ENCODE measurements at regions not wholly inside any gene's neighbourhood (a gene's known extent, or its start where the extent isn't known, plus 50 kb on each side); places are given as distances from the start of the nearest gene placed in this dataset.
"Not testable (repeated sequence)": the region's sequence is repeated elsewhere in the genome, so short reads cannot be mapped to it uniquely, and the experiment has no call there.

- H3K9me3 Mint-ChIP-seq, result peaks cover 5% of the 10 kb centered on the region
- H3K4me1 Mint-ChIP-seq, result no peaks in the 10 kb centered on the region
- H3K27me3 Mint-ChIP-seq (ENCODE audit: low read depth), result no peaks in the 10 kb centered on the region
- no peak for DNase-seq (ENCODE audit: low read depth, low spot score)
- H3K27ac Mint-ChIP-seq (ENCODE audit: unreplicated experiment), result no peak overlapping the region
- H3K36me3 Mint-ChIP-seq (ENCODE audit: low read depth), result no peaks in the 10 kb centered on the region
- no peak for TF ChIP-seq CTCF (conservative IDR thresholded peaks at IDR 0.05)
- H3K4me3 Mint-ChIP-seq, result no peak overlapping the region
These were observed 134.1 kb upstream of the TOX3 start for GRCh38 chr16:52680993-52681392.

DNA sequence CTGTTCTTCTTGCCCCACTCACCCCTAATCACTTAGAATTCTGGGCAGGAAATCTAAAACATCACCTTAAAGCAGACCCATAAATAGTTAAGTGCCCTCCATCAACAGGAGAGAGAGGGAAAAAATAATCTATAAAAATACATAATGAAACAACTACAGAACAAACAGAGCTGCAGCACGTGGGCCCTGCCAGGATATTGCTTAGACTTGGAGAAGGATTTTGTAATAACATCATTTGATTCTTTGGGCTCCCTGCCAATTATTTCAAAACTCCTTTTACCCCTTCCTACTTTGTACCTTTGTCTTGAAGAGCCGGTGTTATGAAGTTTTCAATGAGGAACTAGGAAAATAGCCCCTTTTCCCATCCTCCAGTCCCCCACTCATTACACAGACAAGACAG, 130.6 kb upstream of the TOX3 start:
- no peak overlapping the region for H3K27ac Mint-ChIP-seq (ENCODE audit: unreplicated experiment)
- H3K9me3 Mint-ChIP-seq, result peaks cover 2% of the 10 kb centered on the region
- no peaks in the 10 kb centered on the region for H3K36me3 Mint-ChIP-seq (ENCODE audit: low read depth)
- H3K27me3 Mint-ChIP-seq (ENCODE audit: low read depth), result no peaks in the 10 kb centered on the region
- no peaks in the 10 kb centered on the region for H3K4me1 Mint-ChIP-seq
- no peak for DNase-seq (ENCODE audit: low read depth, low spot score)
- H3K4me3 Mint-ChIP-seq, result no peak overlapping the region
- TF ChIP-seq CTCF (conservative IDR thresholded peaks at IDR 0.05), result no peak

GRCh38 chr16:52676959-52677358, 130.0 kb upstream of the TOX3 start:
- Mint-ChIP-seq H3K27ac (ENCODE audit: unreplicated experiment) (no peak overlapping the region), H3K4me1 (no peaks in the 10 kb centered on the region), H3K4me3 (no peak overlapping the region), H3K9me3 (peaks cover 2% of the 10 kb centered on the region), H3K27me3 (ENCODE audit: low read depth) (no peaks in the 10 kb centered on the region), H3K36me3 (ENCODE audit: low read depth) (no peaks in the 10 kb centered on the region)
- no peak for DNase-seq (ENCODE audit: low read depth, low spot score)
- TF ChIP-seq CTCF (conservative IDR thresholded peaks at IDR 0.05), result no peak

DNA sequence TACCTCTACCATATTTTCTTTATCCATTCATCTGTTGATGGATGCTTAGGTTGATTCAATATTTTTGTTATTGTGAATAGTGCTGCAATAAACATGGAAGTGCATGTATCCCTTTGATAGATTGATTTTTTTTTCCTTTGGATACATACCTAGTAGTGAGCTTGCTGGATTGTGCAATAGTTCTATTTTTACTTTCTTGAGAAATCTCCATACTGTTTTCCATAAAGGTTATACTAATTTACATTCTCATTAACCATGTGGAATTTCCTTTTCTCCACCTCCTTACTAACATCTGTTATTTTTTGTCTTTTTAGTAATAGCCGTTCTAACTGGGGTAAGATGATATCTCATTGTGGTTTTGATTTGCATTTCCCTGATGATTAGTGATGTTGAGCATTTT, 124.6 kb upstream of the TOX3 start:
- Mint-ChIP-seq H3K4me1 (no peaks in the 10 kb centered on the region), H3K36me3 (ENCODE audit: low read depth) (no peaks in the 10 kb centered on the region), H3K9me3 (peaks cover 4% of the 10 kb centered on the region), H3K4me3 (no peak overlapping the region), H3K27me3 (ENCODE audit: low read depth) (no peaks in the 10 kb centered on the region), H3K27ac (ENCODE audit: unreplicated experiment) (no peak overlapping the region)
- no peak for TF ChIP-seq CTCF (conservative IDR thresholded peaks at IDR 0.05)
- DNase-seq (ENCODE audit: low read depth, low spot score), result no peak

DNA sequence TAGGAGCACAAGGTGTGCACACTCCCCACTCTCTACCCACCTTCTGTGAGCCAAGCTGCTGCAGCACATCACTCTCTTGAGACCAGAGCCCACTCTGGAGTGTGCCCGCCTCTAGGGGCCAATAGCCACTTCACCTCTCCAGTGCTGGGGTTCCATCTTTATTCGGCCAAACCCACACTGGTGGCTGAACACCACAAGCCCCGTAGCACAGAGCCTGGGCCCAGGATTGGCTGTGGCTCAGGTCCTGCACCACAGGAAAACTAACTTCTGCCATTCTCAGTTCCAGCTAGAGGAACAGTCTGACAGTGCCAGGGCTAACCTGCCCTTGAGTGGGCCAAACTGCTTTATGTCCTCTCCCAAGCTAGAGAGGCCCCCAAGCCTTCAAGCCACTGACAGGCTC, 111.0 kb upstream of the TOX3 start:
- Mint-ChIP-seq H3K4me3 (no peak overlapping the region), H3K9me3 (peaks cover 12% of the 10 kb centered on the region), H3K27ac (ENCODE audit: unreplicated experiment) (no peak overlapping the region), H3K27me3 (ENCODE audit: low read depth) (no peaks in the 10 kb centered on the region), H3K4me1 (peaks cover 20% of the 10 kb centered on the region), H3K36me3 (ENCODE audit: low read depth) (peaks cover 13% of the 10 kb centered on the region)
- no peak for TF ChIP-seq CTCF (conservative IDR thresholded peaks at IDR 0.05)
- DNase-seq (ENCODE audit: low read depth, low spot score), result no peak

DNA sequence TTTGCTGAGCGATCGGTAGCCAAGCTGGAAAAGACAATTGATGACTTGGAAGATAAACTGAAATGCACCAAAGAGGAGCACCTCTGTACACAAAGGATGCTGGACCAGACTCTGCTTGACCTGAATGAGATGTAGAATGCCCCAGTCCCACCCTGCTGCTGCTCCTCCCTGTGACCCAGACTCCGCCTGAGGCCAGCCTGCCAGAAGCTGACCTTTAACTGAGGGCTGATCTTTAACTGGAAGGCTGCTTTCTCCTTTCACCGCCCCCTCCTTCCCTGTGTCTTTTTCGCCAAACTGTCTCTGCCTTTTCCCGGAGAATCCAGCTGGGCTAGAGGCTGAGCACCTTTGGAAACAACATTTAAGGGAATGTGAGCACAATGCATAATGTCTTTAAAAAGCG, 109.0 kb upstream of the TOX3 start:
- H3K36me3 Mint-ChIP-seq (ENCODE audit: low read depth), result peaks cover 11% of the 10 kb centered on the region
- not testable (repeated sequence) for H3K9me3 Mint-ChIP-seq; H3K27ac Mint-ChIP-seq (ENCODE audit: unreplicated experiment); H3K4me3 Mint-ChIP-seq; H3K27me3 Mint-ChIP-seq (ENCODE audit: low read depth); DNase-seq (ENCODE audit: low read depth, low spot score)
- peaks cover 26% of the 10 kb centered on the region for H3K4me1 Mint-ChIP-seq

DNA sequence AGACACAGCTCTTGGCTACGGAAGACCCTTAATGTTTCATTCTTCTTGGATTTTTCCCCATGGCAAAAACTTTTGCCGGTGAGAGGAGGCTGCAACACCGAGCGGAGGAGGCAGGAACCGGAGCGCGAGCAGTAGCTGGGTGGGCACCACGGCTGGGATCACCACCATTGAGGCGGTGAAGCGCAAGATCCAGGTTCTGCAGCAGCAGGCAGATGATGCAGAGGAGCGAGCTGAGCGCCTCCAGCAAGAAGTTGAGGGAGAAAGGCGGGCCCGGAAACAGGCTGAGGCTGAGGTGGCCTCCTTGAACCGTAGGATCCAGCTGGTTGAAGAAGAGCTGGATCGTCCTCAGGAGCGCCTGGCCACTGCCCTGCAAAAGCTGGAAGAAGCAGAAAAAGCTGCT, 108.2 kb upstream of the TOX3 start:
- H3K4me3 Mint-ChIP-seq; H3K27ac Mint-ChIP-seq (ENCODE audit: unreplicated experiment); H3K36me3 Mint-ChIP-seq (ENCODE audit: low read depth); H3K27me3 Mint-ChIP-seq (ENCODE audit: low read depth); H3K9me3 Mint-ChIP-seq; DNase-seq (ENCODE audit: low read depth, low spot score): not testable (repeated sequence)
- H3K4me1 Mint-ChIP-seq, result peaks cover 33% of the 10 kb centered on the region
